Dendritic cell treated with granulocyte-macrophage colony-stimulating factor and Interleukin-4, amounts not matched to agents 40 ng/mL and 50 ng/mL, for 4 days (primary cell): ENCODE measurements at regions not wholly inside any gene's neighbourhood (a gene's known extent, or its start where the extent isn't known, plus 50 kb on each side); places are given as distances from the start of the nearest gene placed in this dataset.
"Not testable (repeated sequence)": the region's sequence is repeated elsewhere in the genome, so short reads cannot be mapped to it uniquely, and the experiment has no call there.

Experiments
- H3K27ac Mint-ChIP-seq: one replicate; pipeline ENCODE4 v1.8.0; 2022; ENCODE audit warnings: mild to moderate bottlenecking, mixed read lengths
- H3K27me3 Mint-ChIP-seq: one replicate; pipeline ENCODE4 v1.8.0; 2022; ENCODE audit warnings: mild to moderate bottlenecking, mixed read lengths
- H3K36me3 Mint-ChIP-seq: one replicate; pipeline ENCODE4 v1.8.0; 2022; ENCODE audit warnings: low read depth, mixed read lengths
- H3K4me1 Mint-ChIP-seq: one replicate; pipeline ENCODE4 v1.8.0; 2022; ENCODE audit warnings: low read depth, mixed read lengths
- H3K4me3 Mint-ChIP-seq: one replicate; pipeline ENCODE4 v1.8.0; 2022; ENCODE audit warnings: mild to moderate bottlenecking, moderate library complexity, mixed read lengths
- H3K9me3 Mint-ChIP-seq: one replicate; pipeline ENCODE4 v1.8.0; 2022; ENCODE audit warnings: mixed read lengths
- intact Hi-C: fragments of 100-400 bp; cut with micrococcal nuclease; formaldehyde crosslinking; loops from one replicate; pipeline ENCODE4 v1.15.0; 2022

DNA sequence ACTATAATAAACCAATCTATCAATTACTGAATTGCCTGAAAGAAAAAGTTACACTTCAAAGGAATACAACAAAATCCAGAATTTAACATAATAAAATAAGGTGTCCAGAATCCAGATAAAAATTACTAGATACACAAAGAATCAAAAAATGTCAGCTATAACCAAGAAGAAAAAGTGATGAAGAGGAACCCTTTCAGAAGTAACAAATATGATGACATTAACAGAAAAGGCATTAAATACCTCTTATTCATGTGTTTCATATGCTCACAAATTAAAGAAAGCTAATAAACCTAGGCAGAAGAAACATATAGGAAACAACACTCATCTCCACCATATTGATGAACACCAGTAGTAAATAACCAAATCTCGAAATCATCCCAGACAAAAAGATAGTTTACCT is 722.8 kb downstream of the ADCYAP1 start:
- H3K4me3 Mint-ChIP-seq: no peak overlapping the region
- no peak overlapping the region for H3K27ac Mint-ChIP-seq
- no peaks in the 10 kb centered on the region for H3K4me1 Mint-ChIP-seq
- no peaks in the 10 kb centered on the region for H3K27me3 Mint-ChIP-seq
- intact Hi-C loops: no loop called here
- H3K36me3 Mint-ChIP-seq: no peaks in the 10 kb centered on the region
- no peaks in the 10 kb centered on the region for H3K9me3 Mint-ChIP-seq

DNA sequence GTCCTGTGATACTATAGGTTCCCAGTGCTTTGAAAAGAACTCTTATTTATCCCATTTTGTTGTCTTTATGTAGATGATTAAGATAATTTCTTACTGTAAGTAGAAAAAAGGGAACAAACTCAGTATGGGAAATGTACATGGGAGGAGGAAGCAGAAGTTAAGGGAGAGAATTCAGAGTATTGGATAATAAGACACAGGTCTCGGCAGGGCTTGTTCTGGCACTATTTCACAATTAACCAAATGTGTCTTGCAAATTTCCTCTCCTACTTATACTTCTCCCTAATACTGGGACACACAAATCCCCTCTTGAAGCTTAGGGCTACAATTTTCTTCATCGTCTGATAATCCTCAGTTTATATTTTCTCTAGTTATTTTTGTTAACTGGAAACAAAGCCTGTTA is 744.0 kb downstream of the ADCYAP1 start:
- H3K27me3 Mint-ChIP-seq: no peaks in the 10 kb centered on the region
- no peaks in the 10 kb centered on the region for H3K36me3 Mint-ChIP-seq
- no peaks in the 10 kb centered on the region for H3K9me3 Mint-ChIP-seq
- no peak overlapping the region for H3K27ac Mint-ChIP-seq
- intact Hi-C loops: no loop called here
- no peak overlapping the region for H3K4me3 Mint-ChIP-seq
- H3K4me1 Mint-ChIP-seq: peaks cover 17% of the 10 kb centered on the region

DNA sequence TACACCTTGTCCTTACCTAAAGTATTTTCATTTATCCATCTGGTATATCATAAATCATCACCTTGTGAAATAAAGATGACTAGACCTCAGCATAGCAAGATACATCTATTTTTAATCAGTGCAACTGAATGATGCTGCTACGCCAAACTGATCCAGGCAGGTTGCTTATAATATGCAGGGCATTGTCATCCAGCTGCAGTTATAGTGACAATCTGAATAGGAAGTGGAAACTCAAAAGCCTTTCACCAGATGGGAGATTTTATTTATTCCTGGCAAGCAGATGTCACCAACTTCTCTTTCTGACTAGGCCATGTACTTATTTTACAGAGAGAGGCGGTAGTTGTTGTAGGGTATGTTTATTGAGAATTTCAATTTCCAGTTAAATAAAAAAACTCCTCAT is 747.3 kb downstream of the ADCYAP1 start:
- intact Hi-C loops: no loop called here
- H3K4me1 Mint-ChIP-seq: peaks cover 17% of the 10 kb centered on the region
- H3K27me3 Mint-ChIP-seq: no peaks in the 10 kb centered on the region
- no peaks in the 10 kb centered on the region for H3K36me3 Mint-ChIP-seq
- H3K4me3 Mint-ChIP-seq: no peak overlapping the region
- no peaks in the 10 kb centered on the region for H3K9me3 Mint-ChIP-seq
- no peak overlapping the region for H3K27ac Mint-ChIP-seq

DNA sequence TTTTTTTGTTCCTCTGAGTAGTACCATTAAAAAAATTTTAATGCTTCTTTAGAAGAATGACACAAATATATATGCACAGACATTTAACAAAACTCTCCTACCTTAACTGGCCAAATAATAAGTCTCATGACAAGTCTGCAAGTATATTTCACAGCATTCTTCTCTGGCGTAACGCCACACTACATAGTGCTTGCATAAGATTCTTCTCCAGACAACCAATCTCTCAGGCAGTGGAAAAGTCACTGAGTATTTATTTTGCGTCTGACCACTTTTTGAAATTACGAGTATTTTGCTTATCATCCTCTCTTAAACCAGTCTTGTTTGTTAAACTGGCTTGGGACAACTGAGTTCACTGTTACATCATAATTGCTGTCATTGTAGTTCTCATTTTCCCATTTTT is 749.2 kb downstream of the ADCYAP1 start:
- intact Hi-C loops: no loop called here
- Mint-ChIP-seq H3K27me3 (no peaks in the 10 kb centered on the region), H3K27ac (no peak overlapping the region), H3K4me3 (no peak overlapping the region), H3K36me3 (no peaks in the 10 kb centered on the region), H3K4me1 (peaks cover 7% of the 10 kb centered on the region), H3K9me3 (no peaks in the 10 kb centered on the region)

DNA sequence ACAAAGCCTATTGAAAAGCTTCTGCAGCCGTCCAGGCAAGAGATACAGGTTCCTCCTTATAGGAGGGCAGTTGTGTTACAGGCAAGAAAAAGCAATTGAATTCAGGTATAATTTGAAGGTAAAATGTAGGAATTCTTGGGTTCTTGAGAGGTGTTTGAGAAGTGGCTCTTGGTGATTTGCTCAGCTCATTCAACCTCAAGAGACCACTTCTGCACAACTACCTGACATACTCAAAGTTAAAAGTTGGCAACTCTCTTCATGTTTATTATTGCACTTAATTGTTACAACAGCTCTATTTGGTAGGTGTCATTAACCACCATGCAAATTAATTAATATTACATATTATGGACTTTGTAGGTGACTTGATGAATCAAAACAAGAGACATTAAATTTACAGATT is 753.2 kb downstream of the ADCYAP1 start:
- Mint-ChIP-seq H3K9me3 (no peaks in the 10 kb centered on the region), H3K4me1 (no peaks in the 10 kb centered on the region), H3K27me3 (no peaks in the 10 kb centered on the region), H3K4me3 (no peak overlapping the region), H3K27ac (no peak overlapping the region), H3K36me3 (no peaks in the 10 kb centered on the region)
- intact Hi-C loops: no loop called here

DNA sequence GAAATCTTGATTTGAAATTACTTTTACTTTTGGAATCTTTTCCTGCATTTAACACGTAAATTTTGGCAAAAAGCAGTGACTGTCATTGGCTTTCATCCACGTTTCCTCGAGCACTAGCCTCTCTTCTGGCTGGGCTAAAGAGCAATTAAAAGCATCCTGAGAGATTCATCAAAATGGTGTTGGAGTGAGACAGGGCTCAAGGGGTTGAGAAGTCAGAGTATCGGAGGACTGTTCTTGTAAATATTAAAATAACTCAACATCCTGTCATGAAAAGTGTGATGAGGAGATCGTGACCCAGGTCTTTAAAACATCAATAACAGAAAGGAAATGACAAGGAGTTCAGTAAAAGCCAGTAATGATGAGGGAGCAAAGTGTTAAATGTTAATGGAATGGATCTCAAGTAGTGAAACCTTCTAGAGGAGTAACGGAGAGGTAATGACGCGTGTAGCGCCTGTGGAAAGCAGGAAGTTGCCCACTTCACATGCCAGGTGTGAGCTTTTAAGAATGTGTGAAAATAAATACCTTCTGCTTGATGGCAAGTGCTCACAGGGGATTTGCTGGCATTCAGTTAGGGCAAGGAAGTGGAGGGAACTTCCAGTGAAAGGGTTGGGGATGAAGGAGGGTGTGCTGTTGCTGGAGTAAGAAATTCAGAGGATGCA is 754.4 kb downstream of the ADCYAP1 start:
- Mint-ChIP-seq H3K27ac (no peak overlapping the region), H3K4me1 (no peaks in the 10 kb centered on the region), H3K36me3 (no peaks in the 10 kb centered on the region), H3K27me3 (no peaks in the 10 kb centered on the region), H3K9me3 (no peaks in the 10 kb centered on the region), H3K4me3 (no peak overlapping the region)
- intact Hi-C loops: no loop called here

DNA sequence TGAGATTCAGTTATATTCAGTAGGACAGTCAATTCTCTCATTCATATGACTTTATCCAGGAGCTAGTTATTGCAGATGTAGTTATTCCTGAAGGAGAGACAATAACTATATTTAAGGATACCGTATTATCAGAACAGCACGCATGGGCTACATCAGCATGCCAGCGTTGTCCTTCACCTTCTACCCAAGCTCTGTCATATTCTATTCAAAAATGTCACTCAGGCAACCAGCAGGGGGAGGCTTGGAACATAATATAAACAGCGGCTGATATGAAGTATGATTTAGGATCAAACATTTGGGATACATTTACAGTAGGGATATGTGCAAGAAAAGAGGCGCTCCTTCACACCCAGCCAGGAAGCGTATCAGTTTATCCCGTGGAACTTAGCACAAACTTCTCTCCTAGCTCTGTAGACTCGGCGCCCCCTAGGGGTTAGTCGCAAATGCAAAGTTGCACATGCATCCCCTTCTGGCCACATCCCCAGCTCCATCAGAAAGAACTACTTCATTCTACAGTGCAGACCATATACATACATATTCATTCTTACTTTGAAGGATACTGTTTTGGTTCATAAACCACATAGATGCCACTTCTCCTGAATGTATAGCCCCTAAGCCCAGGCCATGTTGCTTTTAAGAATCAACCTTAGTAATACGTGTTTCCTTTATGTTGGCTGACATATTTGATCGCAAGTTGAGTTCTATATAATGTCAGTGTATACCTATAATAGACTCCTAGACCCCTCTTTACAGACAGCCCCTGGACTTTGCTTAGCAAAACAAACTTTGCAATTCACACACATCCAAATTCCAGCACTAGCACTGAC is 759.4 kb downstream of the ADCYAP1 start:
- intact Hi-C loops: loop anchor here (1.0 to 5.0 kb wide), 2 partner anchors 78 to 802 kb away; no protein-coding TSS in a partner anchor
- Mint-ChIP-seq H3K27ac (no peak overlapping the region), H3K27me3 (no peaks in the 10 kb centered on the region), H3K9me3 (no peaks in the 10 kb centered on the region), H3K36me3 (no peaks in the 10 kb centered on the region), H3K4me1 (no peaks in the 10 kb centered on the region), H3K4me3 (no peak overlapping the region)

DNA sequence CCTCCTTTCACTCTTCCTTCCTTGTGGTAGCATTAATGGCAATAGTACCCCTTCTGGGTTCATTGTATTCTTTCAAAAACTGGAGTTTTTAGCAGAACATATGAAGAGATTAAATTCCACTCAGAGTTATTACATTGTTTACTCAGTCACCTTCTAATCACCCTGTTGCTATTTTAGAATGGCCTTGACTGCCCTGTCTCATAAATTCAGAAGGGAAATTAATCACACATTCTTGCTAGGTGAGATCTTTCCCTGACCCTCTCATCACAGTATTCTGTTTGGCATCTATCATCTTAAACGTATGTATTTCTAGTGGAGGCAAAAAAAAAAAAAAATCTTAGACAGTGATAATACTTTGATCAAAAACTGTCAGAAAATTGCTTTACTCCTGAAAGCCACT is 760.4 kb downstream of the ADCYAP1 start:
- no peak overlapping the region for H3K27ac Mint-ChIP-seq
- intact Hi-C loops: no loop called here
- no peaks in the 10 kb centered on the region for H3K27me3 Mint-ChIP-seq
- no peaks in the 10 kb centered on the region for H3K36me3 Mint-ChIP-seq
- no peaks in the 10 kb centered on the region for H3K9me3 Mint-ChIP-seq
- no peak overlapping the region for H3K4me3 Mint-ChIP-seq
- H3K4me1 Mint-ChIP-seq: no peaks in the 10 kb centered on the region

DNA sequence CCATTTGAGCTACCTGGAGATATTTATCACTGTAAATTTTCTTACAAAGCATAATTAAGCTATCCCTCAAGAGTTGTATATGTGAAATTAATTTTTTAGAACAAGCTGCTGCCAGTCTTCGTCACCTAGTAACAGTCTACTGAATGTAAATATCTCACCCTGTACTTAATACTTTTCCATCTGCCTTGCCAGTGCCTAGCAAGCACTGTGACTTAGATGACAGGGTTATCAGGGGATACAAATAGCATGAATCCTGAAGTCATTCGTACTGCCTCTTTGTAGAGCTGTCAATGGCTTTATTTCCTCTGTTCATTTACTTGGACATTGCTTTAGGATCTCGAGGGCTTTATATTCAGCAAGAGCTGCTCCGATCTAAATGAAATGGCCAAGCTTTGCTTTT is 763.6 kb downstream of the ADCYAP1 start:
- Mint-ChIP-seq H3K4me3 (no peak overlapping the region), H3K4me1 (no peaks in the 10 kb centered on the region), H3K27ac (no peak overlapping the region), H3K36me3 (no peaks in the 10 kb centered on the region), H3K27me3 (no peaks in the 10 kb centered on the region), H3K9me3 (no peaks in the 10 kb centered on the region)
- intact Hi-C loops: no loop called here

DNA sequence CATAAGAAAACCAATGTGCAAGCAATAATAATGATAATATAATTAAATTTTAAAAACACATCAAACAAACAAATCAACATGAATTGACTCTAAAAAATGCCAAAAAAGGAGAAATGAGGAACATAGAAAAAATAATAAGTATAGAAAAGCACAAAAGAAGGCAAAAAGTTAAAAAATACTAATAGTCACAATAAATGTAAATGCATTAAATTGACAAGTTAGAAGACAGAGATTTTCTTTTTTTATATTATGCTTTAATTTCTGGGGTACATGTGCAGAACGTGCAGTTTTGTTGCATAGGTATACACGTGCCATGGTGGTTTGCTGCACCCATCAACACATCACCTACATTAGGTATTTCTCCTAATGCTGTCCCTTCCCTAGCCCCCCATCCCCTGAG is 767.0 kb downstream of the ADCYAP1 start:
- H3K27me3 Mint-ChIP-seq, intact Hi-C loops, H3K36me3 Mint-ChIP-seq, H3K4me3 Mint-ChIP-seq, H3K4me1 Mint-ChIP-seq, H3K9me3 Mint-ChIP-seq, H3K27ac Mint-ChIP-seq: not testable (repeated sequence)

DNA sequence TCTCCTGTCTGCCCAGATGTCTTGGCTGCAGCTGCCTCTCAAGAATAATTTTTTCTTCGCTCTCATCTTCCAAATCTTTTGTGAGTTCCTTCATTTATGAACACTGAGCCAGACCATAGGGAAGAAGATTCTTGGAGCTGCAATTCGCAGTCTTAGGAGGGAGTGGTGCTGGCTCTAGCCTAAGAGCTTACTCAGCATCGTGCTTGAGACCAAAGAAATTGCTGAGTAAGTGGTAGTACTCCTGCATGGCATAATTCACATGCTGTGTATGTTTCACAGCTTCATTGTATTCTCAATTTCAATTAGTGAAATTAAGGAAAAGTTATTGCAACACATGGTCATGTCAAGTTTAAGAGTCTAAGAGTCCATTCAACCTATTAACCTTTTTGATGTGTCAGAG is 771.7 kb downstream of the ADCYAP1 start:
- intact Hi-C loops: no loop called here
- no peaks in the 10 kb centered on the region for H3K27me3 Mint-ChIP-seq
- H3K27ac Mint-ChIP-seq: no peak overlapping the region
- no peaks in the 10 kb centered on the region for H3K9me3 Mint-ChIP-seq
- no peaks in the 10 kb centered on the region for H3K36me3 Mint-ChIP-seq
- H3K4me3 Mint-ChIP-seq: no peak overlapping the region
- H3K4me1 Mint-ChIP-seq: no peaks in the 10 kb centered on the region

DNA sequence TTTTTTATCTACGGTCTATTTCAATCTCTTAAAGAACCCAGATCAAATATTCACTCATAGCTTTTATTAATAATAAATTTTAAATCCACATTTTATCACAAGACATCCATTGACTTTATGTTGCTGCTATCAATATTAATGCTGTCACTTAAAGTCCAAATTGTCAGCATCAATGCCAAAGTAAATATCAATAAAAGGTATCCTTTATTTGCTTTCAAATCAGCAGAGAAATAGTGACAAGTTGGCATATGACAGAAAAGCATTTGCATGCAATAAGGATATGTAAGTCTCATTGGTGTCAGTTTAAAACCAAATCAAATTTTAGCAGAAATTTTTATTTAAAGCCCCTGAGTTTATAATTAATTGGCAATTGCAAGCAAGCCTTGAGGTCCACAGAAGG is 775.4 kb downstream of the ADCYAP1 start:
- no peaks in the 10 kb centered on the region for H3K4me1 Mint-ChIP-seq
- H3K9me3 Mint-ChIP-seq: no peaks in the 10 kb centered on the region
- no peaks in the 10 kb centered on the region for H3K27me3 Mint-ChIP-seq
- intact Hi-C loops: no loop called here
- no peak overlapping the region for H3K4me3 Mint-ChIP-seq
- H3K27ac Mint-ChIP-seq: no peak overlapping the region
- no peaks in the 10 kb centered on the region for H3K36me3 Mint-ChIP-seq

DNA sequence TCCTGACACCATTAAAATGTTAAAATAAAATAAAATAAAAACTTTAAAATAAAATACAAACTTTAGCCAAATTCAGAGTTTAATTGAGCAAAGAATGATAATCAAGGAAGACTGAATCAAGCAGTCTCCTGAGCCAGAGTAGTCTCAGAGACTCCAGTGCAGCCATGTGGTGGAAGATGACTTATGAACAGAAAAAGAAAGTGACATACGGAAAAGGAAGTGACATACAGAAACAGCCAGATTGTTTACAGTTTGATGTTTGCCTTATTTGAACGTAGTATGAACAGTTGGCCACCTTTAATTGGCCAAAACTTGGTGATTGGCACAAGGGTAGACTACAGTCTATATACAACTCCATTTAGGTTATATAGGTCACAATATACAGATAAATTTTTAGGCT is 787.2 kb downstream of the ADCYAP1 start:
- intact Hi-C loops: no loop called here
- peaks cover 23% of the 10 kb centered on the region for H3K9me3 Mint-ChIP-seq
- H3K36me3 Mint-ChIP-seq: no peaks in the 10 kb centered on the region
- H3K27me3 Mint-ChIP-seq: no peaks in the 10 kb centered on the region
- no peak overlapping the region for H3K4me3 Mint-ChIP-seq
- no peak overlapping the region for H3K27ac Mint-ChIP-seq
- H3K4me1 Mint-ChIP-seq: no peaks in the 10 kb centered on the region

DNA sequence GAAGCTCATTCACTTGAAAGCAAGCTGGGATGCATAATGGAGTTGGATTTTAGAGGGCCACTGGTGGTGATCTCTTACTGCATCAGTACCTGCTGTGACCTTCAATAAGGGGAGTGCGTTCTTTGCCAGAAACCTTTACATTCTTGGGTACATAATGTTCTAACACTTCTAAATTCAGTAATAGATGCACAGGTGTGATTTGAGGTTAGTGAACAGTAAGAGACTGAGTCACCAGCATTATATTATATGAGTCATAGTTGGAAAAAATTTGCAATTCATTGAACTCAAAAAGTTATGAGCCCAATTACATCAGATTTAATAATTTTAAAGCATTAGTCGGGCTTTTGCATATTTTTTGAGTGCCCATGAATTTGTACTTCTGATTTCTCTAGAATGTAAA is 803.3 kb downstream of the ADCYAP1 start:
- no peak overlapping the region for H3K4me3 Mint-ChIP-seq
- H3K9me3 Mint-ChIP-seq: no peaks in the 10 kb centered on the region
- no peak overlapping the region for H3K27ac Mint-ChIP-seq
- H3K4me1 Mint-ChIP-seq: no peaks in the 10 kb centered on the region
- H3K36me3 Mint-ChIP-seq: no peaks in the 10 kb centered on the region
- no peaks in the 10 kb centered on the region for H3K27me3 Mint-ChIP-seq
- intact Hi-C loops: no loop called here

DNA sequence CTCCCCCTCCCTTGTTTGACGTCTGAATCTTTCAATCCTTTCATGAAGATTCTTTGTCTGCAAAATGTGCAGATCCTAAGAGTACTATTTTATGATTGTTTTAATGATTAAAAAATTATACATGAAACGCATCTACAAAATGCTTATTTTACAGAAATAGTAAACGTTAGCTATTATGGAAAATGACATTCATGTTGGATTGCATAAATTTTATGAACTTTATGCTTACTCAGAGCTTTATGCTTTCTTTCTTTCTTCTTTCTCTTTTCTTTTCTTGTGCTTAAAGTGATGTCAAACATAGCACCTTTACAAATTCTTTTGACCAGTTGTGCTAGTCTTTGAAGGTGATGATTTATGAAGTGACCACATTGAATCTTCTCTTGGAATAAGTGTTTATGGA is 805.4 kb downstream of the ADCYAP1 start:
- no peaks in the 10 kb centered on the region for H3K36me3 Mint-ChIP-seq
- no peaks in the 10 kb centered on the region for H3K27me3 Mint-ChIP-seq
- no peak overlapping the region for H3K4me3 Mint-ChIP-seq
- H3K4me1 Mint-ChIP-seq: no peaks in the 10 kb centered on the region
- intact Hi-C loops: no loop called here
- no peak overlapping the region for H3K27ac Mint-ChIP-seq
- H3K9me3 Mint-ChIP-seq: no peaks in the 10 kb centered on the region
